Endothelial cell of umbilical vein (primary cell): ENCODE measurements at regions not wholly inside any gene's neighbourhood (a gene's known extent, or its start where the extent isn't known, plus 50 kb on each side); places are given as distances from the start of the nearest gene placed in this dataset.

Experiments
- BruUV-seq: library from RNA; stranded (reverse); fragments of 400-500 nt; replicated peaks from 2 replicates; lab custom pipeline; 2021; lab: Mats Ljungman, UMichigan
- CTCF ChIA-PET: fragments of 300-600, 350-600 bp; sonication (Branson Sonifier 250); formaldehyde crosslinking; loops from one replicate; lab custom pipeline; 2021; ENCODE audit warnings: antibody characterized with exemption, inconsistent platforms; lab: Charles Lee
- POLR2A ChIA-PET: fragments of 300-600, 350-600 bp; sonication (Branson Sonifier 250); formaldehyde crosslinking; loops from one replicate; lab custom pipeline; 2021; ENCODE audit warnings: antibody characterized with exemption, inconsistent platforms; lab: Charles Lee
- DNase-seq: peaks from one replicate; pipeline ENCODE4 v3.0.0-alpha.2; 2011; ENCODE audit warnings: low read depth, low spot score
- FAIRE-seq: peaks from 2 replicates; lab custom pipeline; 2011; peaks lifted over from hg19 to GRCh38; lab: Jason Lieb, UNC
- H2AFZ ChIP-seq: 2 replicates; pipeline ENCODE4 v1.6.0; 2012; ENCODE audit warnings: low read depth, low read length, control low read depth, inconsistent platforms
- H3K27ac ChIP-seq: 2 replicates; pipeline ENCODE4 v1.5.1; 2011; ENCODE audit warnings: low read depth, mild to moderate bottlenecking, control low read depth, low read length, moderate library complexity; ENCODE audit not compliant: insufficient read depth
- H3K27me3 ChIP-seq, 2 experiments: 2 replicates each; pipeline versions ENCODE4 v1.6.0 to v1.6.1; 2011; ENCODE audit warnings: low read length in 2 of 2, mixed read lengths in 1 of 2; ENCODE audit not compliant: control insufficient read depth in 2 of 2, insufficient read depth in 2 of 2
- H3K36me3 ChIP-seq, 2 experiments: 2 replicates in 1 of 2; 3 replicates in 1 of 2; pipeline ENCODE4 v1.5.1; 2011; ENCODE audit warnings: low read length in 2 of 2, mild to moderate bottlenecking in 1 of 2, moderate library complexity in 1 of 2; ENCODE audit not compliant: control insufficient read depth in 2 of 2, insufficient read depth in 2 of 2; ENCODE audit errors: extremely low read depth in 1 of 2
- H3K4me1 ChIP-seq: 3 replicates; pipeline ENCODE4 v1.5.1; 2011; ENCODE audit warnings: mild to moderate bottlenecking, low read length; ENCODE audit not compliant: control insufficient read depth, insufficient read depth; ENCODE audit errors: extremely low read depth
- H3K4me2 ChIP-seq: 2 replicates; pipeline ENCODE4 v1.6.1; 2011; ENCODE audit warnings: low read length, control low read depth, mixed read lengths; ENCODE audit not compliant: insufficient read depth
- H3K4me3 ChIP-seq, 3 experiments: fragments of 200-600 bp in 1 of 3; sonication (generic), shearing (Covaris generic) in 1 of 3; replicated peaks in 1 of 3; 2 replicates each; pipeline ENCODE4 v1.5.1; 2011 to 2016; ENCODE audit warnings: control low read depth in 3 of 3, low read length in 3 of 3, mild to moderate bottlenecking in 2 of 3, inconsistent platforms in 1 of 3, low read depth in 1 of 3, moderate library complexity in 1 of 3; ENCODE audit not compliant: insufficient read depth in 1 of 3
- H3K79me2 ChIP-seq: 2 replicates; pipeline ENCODE4 v1.6.0; 2012; ENCODE audit warnings: low read length, inconsistent platforms; ENCODE audit not compliant: control insufficient read depth, insufficient read depth
- H3K9ac ChIP-seq: replicated peaks from 2 replicates; pipeline ENCODE3; 2011; ENCODE audit warnings: low read length, control low read depth; ENCODE audit not compliant: insufficient read depth; ENCODE audit errors: extremely low read depth
- H3K9me1 ChIP-seq: replicated peaks from 3 replicates; pipeline ENCODE4 v1.6.0; 2011; ENCODE audit warnings: mild to moderate bottlenecking, low read length; ENCODE audit not compliant: control insufficient read depth, insufficient read depth; ENCODE audit errors: extremely low read depth
- H3K9me3 ChIP-seq: replicated peaks from 2 replicates; pipeline ENCODE4 v1.5.1; 2012; ENCODE audit warnings: low read length, inconsistent platforms; ENCODE audit not compliant: control insufficient read depth, insufficient read depth
- H4K20me1 ChIP-seq: replicated peaks from 2 replicates; pipeline ENCODE3; 2011; ENCODE audit warnings: mild to moderate bottlenecking, low read length; ENCODE audit not compliant: control insufficient read depth, insufficient read depth; ENCODE audit errors: extremely low read depth
- EZH2 ChIP-seq: IDR thresholded peaks from 2 replicates; pipeline ENCODE4 v1.6.1; 2012; ENCODE audit warnings: borderline replicate concordance, low read depth, mild to moderate bottlenecking, moderate library complexity, low read length, inconsistent platforms; ENCODE audit not compliant: severe bottlenecking
- FOS ChIP-seq: IDR thresholded peaks from 2 replicates; pipeline ENCODE4 v1.6.1; 2011; ENCODE audit warnings: mild to moderate bottlenecking, low read length, moderate library complexity, borderline replicate concordance; ENCODE audit not compliant: insufficient read depth
- GATA2 ChIP-seq: IDR thresholded peaks from 2 replicates; pipeline ENCODE4 v1.7.0; 2011; ENCODE audit warnings: low read depth, mild to moderate bottlenecking, moderate library complexity, mixed read lengths, low read length; ENCODE audit not compliant: insufficient read length, insufficient read depth
- JUN ChIP-seq: IDR thresholded peaks from 2 replicates; pipeline ENCODE4 v1.6.1; 2011; ENCODE audit warnings: borderline replicate concordance, low read depth; ENCODE audit not compliant: insufficient read length, insufficient read depth
- MYC ChIP-seq: IDR thresholded peaks from one replicate; pipeline ENCODE4 v1.6.1; 2011; ENCODE audit warnings: mild to moderate bottlenecking, low read depth, low read length
- POLR2A ChIP-seq: IDR thresholded peaks from 2 replicates; pipeline ENCODE4 v1.6.1; 2012; ENCODE audit warnings: low read depth, mild to moderate bottlenecking, control low read depth, low read length
- POLR2AphosphoS5 ChIP-seq: IDR thresholded peaks from 2 replicates; pipeline ENCODE4 v1.6.1; 2012; ENCODE audit warnings: low read depth, mild to moderate bottlenecking, control low read depth, low read length, moderate library complexity; ENCODE audit not compliant: insufficient read depth
- dilution Hi-C: fragments of 300-500 bp; cut with MboI; formaldehyde crosslinking; loops from one replicate; pipeline ENCODE4 v1.15.0; 2019; ENCODE audit warnings: low sequenced_read_pairs; ENCODE audit not compliant: extremely low pct_ligation_motif_present
- intact Hi-C: fragments of 100-400 bp; cut with micrococcal nuclease; formaldehyde crosslinking; loops from one replicate; pipeline ENCODE4 v1.10.0; 2022
- TF ChIP-seq, protein P1 (sequence below), 2 donors: IDR thresholded peaks; 1 replicate in 1 of 2; 2 replicates in 1 of 2; pipeline ENCODE4 v1.5.1; 2011; ENCODE audit warnings: low read length in 2 of 2, mild to moderate bottlenecking in 2 of 2, moderate library complexity in 2 of 2, control low read depth in 1 of 2, inconsistent platforms in 1 of 2, low read depth in 1 of 2; ENCODE audit not compliant: insufficient read depth in 1 of 2; ENCODE audit errors: extremely low read depth in 1 of 2
- TF ChIP-seq, protein P2 (sequence below): IDR thresholded peaks from 2 replicates; pipeline ENCODE4 v1.6.1; 2011; ENCODE audit not compliant: insufficient read depth, insufficient read length

DNA sequence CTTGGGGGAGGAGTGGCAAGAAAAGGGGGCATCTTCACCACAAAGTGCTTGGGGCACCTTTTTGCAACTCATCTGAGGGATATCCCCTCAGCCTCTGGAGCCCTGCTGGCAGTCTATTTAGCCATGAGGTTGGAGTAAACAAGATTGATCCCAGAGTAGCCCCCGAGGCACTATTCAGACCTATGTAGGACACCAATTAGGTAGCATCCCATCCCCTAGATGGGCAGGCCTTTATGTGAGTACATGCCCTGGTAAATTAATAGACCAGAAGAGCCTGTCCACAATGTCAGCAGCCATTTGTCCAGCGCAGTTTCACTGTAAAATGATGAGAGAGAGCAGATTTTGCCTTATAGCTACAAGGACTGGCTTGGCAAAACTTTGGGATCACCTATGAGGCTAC lies 221.4 kb downstream of the DRD1 start:
- DNase-seq = no peak
- H4K20me1 ChIP-seq = no peaks in the 10 kb centered on the region
- dilution Hi-C loops (no loop called here), intact Hi-C loops (no loop called here)
- H3K4me3 ChIP-seq = no peak overlapping the region
- H2AFZ ChIP-seq = no peak overlapping the region
- TF ChIP-seq, protein P1, sequence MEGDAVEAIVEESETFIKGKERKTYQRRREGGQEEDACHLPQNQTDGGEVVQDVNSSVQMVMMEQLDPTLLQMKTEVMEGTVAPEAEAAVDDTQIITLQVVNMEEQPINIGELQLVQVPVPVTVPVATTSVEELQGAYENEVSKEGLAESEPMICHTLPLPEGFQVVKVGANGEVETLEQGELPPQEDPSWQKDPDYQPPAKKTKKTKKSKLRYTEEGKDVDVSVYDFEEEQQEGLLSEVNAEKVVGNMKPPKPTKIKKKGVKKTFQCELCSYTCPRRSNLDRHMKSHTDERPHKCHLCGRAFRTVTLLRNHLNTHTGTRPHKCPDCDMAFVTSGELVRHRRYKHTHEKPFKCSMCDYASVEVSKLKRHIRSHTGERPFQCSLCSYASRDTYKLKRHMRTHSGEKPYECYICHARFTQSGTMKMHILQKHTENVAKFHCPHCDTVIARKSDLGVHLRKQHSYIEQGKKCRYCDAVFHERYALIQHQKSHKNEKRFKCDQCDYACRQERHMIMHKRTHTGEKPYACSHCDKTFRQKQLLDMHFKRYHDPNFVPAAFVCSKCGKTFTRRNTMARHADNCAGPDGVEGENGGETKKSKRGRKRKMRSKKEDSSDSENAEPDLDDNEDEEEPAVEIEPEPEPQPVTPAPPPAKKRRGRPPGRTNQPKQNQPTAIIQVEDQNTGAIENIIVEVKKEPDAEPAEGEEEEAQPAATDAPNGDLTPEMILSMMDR (IDR thresholded peaks at IDR 0.05; ENCODE audit: extremely low read depth in 1 of 2, insufficient read depth in 1 of 2, low read depth in 1 of 2, low read length in 2 of 2) = no peak
- TF ChIP-seq FOS (no peak), POLR2A (no peak), JUN (no peak), MYC (no peak), EZH2 (no peak), GATA2 (no peak), POLR2AphosphoS5 (no peak)
- TF ChIP-seq, protein P2, sequence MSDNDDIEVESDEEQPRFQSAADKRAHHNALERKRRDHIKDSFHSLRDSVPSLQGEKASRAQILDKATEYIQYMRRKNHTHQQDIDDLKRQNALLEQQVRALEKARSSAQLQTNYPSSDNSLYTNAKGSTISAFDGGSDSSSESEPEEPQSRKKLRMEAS = no peak
- H3K27me3 ChIP-seq = no peaks in the 10 kb centered on the region
- CTCF ChIA-PET = no interaction called here
- H3K27ac ChIP-seq = no peak overlapping the region
- no peak for FAIRE-seq
- H3K9me3 ChIP-seq = no peaks in the 10 kb centered on the region
- no peaks in the 10 kb centered on the region for H3K9me1 ChIP-seq
- no peak overlapping the region for H3K4me2 ChIP-seq
- H3K4me1 ChIP-seq = no peaks in the 10 kb centered on the region
- BruUV-seq = no TSS peak
- no peak overlapping the region for H3K9ac ChIP-seq
- POLR2A ChIA-PET = no interaction called here
- no peaks in the 10 kb centered on the region for H3K79me2 ChIP-seq
- H3K36me3 ChIP-seq = no peaks in the 10 kb centered on the region
